BE2C (cell line): ENCODE measurements at regions not wholly inside any gene's neighbourhood (a gene's known extent, or its start where the extent isn't known, plus 50 kb on each side); places are given as distances from the start of the nearest gene placed in this dataset.
A peak's percentile ranks its signal among the peaks of the same experiment; 100 is the strongest.

Source experiments
- DNase-seq: peaks from one replicate; pipeline ENCODE4 v3.0.0-alpha.2; 2020
- H3K27me3 ChIP-seq: fragments of 250-450 bp; sonication (Bioruptor Pico); 2 replicates; pipeline ENCODE4 v1.5.1; 2020; ENCODE audit warnings: mild to moderate bottlenecking
- H3K36me3 ChIP-seq: fragments of 250-450 bp; sonication (Bioruptor Pico); 2 replicates; pipeline ENCODE4 v1.5.1; 2020; ENCODE audit warnings: mild to moderate bottlenecking
- H3K4me1 ChIP-seq: fragments of 250-450 bp; sonication (Bioruptor Pico); 2 replicates; pipeline ENCODE4 v1.5.1; 2020
- H3K4me3 ChIP-seq: 2 replicates; pipeline ENCODE4 v1.5.1; 2011; ENCODE audit warnings: low read depth, low read length
- H3K9me3 ChIP-seq: fragments of 250-450 bp; sonication (Bioruptor Pico); 2 replicates; pipeline ENCODE4 v1.5.1; 2020
- CTCF ChIP-seq: IDR thresholded peaks from 2 replicates; pipeline ENCODE4 v1.5.1; 2012; ENCODE audit warnings: mild to moderate bottlenecking, low read depth, low read length

GRCh38 chr5:112608975-112609374 is 128.7 kb upstream of the APC start:
- Histone ChIP-seq H3K36me3 (no peaks in the 10 kb centered on the region), H3K4me3 (no peak overlapping the region), H3K27me3 (no peaks in the 10 kb centered on the region; the same call in 1 of the 2 replicates), H3K9me3 (no peaks in the 10 kb centered on the region), H3K4me1 (no peaks in the 10 kb centered on the region)
- no peak for TF ChIP-seq CTCF
- DNase-seq = no peak

- no peak for TF ChIP-seq CTCF
- H3K4me1 ChIP-seq = no peaks in the 10 kb centered on the region
- H3K4me3 ChIP-seq = no peak overlapping the region
- DNase-seq = no peak
- H3K9me3 ChIP-seq = no peaks in the 10 kb centered on the region
- H3K36me3 ChIP-seq = no peaks in the 10 kb centered on the region
- H3K27me3 ChIP-seq = no peaks in the 10 kb centered on the region; the same call in 1 of the 2 replicates
These were observed 125.0 kb upstream of the APC start for GRCh38 chr5:112612663-112613062.

GRCh38 chr5:112614285-112614684 is 123.4 kb upstream of the APC start:
- Histone ChIP-seq H3K4me3 (no peak overlapping the region), H3K9me3 (no peaks in the 10 kb centered on the region), H3K4me1 (no peaks in the 10 kb centered on the region), H3K36me3 (no peaks in the 10 kb centered on the region), H3K27me3 (no peaks in the 10 kb centered on the region; the same call in 1 of the 2 replicates)
- no peak for TF ChIP-seq CTCF
- DNase-seq = no peak

GRCh38 chr5:112614986-112615385 is 122.7 kb upstream of the APC start:
- no peaks in the 10 kb centered on the region for H3K36me3 ChIP-seq
- no peak for TF ChIP-seq CTCF
- no peaks in the 10 kb centered on the region for H3K9me3 ChIP-seq
- DNase-seq = no peak
- H3K4me1 ChIP-seq = no peaks in the 10 kb centered on the region
- H3K4me3 ChIP-seq = no peak overlapping the region
- H3K27me3 ChIP-seq = no peaks in the 10 kb centered on the region; the same call in 1 of the 2 replicates

GRCh38 chr5:112616812-112617547 is 120.7 kb upstream of the APC start:
- Histone ChIP-seq H3K4me3 (peak overlapping the region; percentile 36), H3K27me3 (no peaks in the 10 kb centered on the region; the same call in 1 of the 2 replicates), H3K4me1 (no peaks in the 10 kb centered on the region), H3K36me3 (no peaks in the 10 kb centered on the region), H3K9me3 (no peaks in the 10 kb centered on the region)
- DNase-seq = no peak
- no peak for TF ChIP-seq CTCF

GRCh38 chr5:112625246-112625645 is 112.4 kb upstream of the APC start:
- Histone ChIP-seq H3K4me3 (no peak overlapping the region), H3K4me1 (peaks cover 7% of the 10 kb centered on the region), H3K9me3 (no peaks in the 10 kb centered on the region), H3K27me3 (no peaks in the 10 kb centered on the region; the same call in 1 of the 2 replicates), H3K36me3 (no peaks in the 10 kb centered on the region)
- TF ChIP-seq CTCF = no peak
- no peak for DNase-seq
